Smooth muscle cell (in vitro differentiated cells): ENCODE measurements at regions not wholly inside any gene's neighbourhood (a gene's known extent, or its start where the extent isn't known, plus 50 kb on each side); places are given as distances from the start of the nearest gene placed in this dataset.

Source experiments
- DNase-seq: peaks from one replicate; lab custom pipeline; 2025; ENCODE audit not compliant: unreplicated experiment; lab: John Stamatoyannopoulos, UW
- H2AFZ ChIP-seq: fragments of 200-600 bp; sonication (generic); 2 replicates; pipeline ENCODE4 v1.6.0; 2016; ENCODE audit warnings: antibody characterized with exemption, low read depth, mild to moderate bottlenecking
- H3F3A ChIP-seq: fragments of 200-600 bp; sonication (generic); 2 replicates; pipeline ENCODE4 v1.6.0; 2017; ENCODE audit warnings: antibody characterized with exemption, low read depth
- H3K27ac ChIP-seq: fragments of 200-600 bp; sonication (generic); 2 replicates; pipeline ENCODE4 v1.5.1; 2016; ENCODE audit warnings: low read depth, mild to moderate bottlenecking
- H3K27me3 ChIP-seq: fragments of 200-600 bp; sonication (generic); 2 replicates; pipeline ENCODE4 v1.6.1; 2016; ENCODE audit warnings: low read depth, mild to moderate bottlenecking
- H3K36me3 ChIP-seq: fragments of 200-600 bp; sonication (generic); 2 replicates; pipeline ENCODE4 v1.5.1; 2016; ENCODE audit warnings: low read depth
- H3K4me1 ChIP-seq: fragments of 200-600 bp; sonication (generic); 2 replicates; pipeline ENCODE4 v1.5.1; 2016; ENCODE audit warnings: low read depth
- H3K4me2 ChIP-seq: fragments of 200-600 bp; sonication (generic); 2 replicates; pipeline ENCODE4 v1.6.0; 2016; ENCODE audit warnings: mild to moderate bottlenecking
- H3K4me3 ChIP-seq: fragments of 200-600 bp; sonication (generic); 2 replicates; pipeline ENCODE4 v1.5.1; 2016; ENCODE audit warnings: mild to moderate bottlenecking
- H3K79me2 ChIP-seq: fragments of 200-600 bp; sonication (generic); 2 replicates; pipeline ENCODE4 v1.6.0; 2016; ENCODE audit warnings: low read depth, mild to moderate bottlenecking
- H3K9ac ChIP-seq: fragments of 200-600 bp; sonication (generic); 2 replicates; pipeline ENCODE4 v1.6.0; 2016; ENCODE audit warnings: low read depth
- H3K9me3 ChIP-seq: fragments of 200-600 bp; sonication (generic); replicated peaks from 2 replicates; pipeline ENCODE4 v1.5.1; 2016; ENCODE audit warnings: low read depth
- H4K20me1 ChIP-seq: fragments of 200-600 bp; sonication (generic); 2 replicates; pipeline ENCODE4 v1.6.0; 2016; ENCODE audit warnings: low read depth
- WGBS: methylation state at CpG from one replicate; pipeline ENCODE4 v1.1.7; 2016; ENCODE audit warnings: low lambda C conversion rate; 5-methylcytosine and 5-hydroxymethylcytosine counted together
- TF ChIP-seq, protein P1 (sequence below): fragments of 200-600 bp; sonication (generic); IDR thresholded peaks from 2 replicates; pipeline ENCODE4 v1.5.1; 2017; ENCODE audit warnings: borderline replicate concordance, mild to moderate bottlenecking, antibody characterized with exemption; ENCODE audit not compliant: insufficient read depth, poor library complexity, severe bottlenecking

GRCh38 chr20:48458003-48458377 is 369.8 kb downstream of the PREX1 start:
- no peak for DNase-seq
- no peaks in the 10 kb centered on the region for H3K79me2 ChIP-seq
- H3K36me3 ChIP-seq = no peaks in the 10 kb centered on the region
- H3K9ac ChIP-seq = no peak overlapping the region
- H3K9me3 ChIP-seq = no peaks in the 10 kb centered on the region
- H3K4me2 ChIP-seq = no peak overlapping the region
- TF ChIP-seq, protein P1, sequence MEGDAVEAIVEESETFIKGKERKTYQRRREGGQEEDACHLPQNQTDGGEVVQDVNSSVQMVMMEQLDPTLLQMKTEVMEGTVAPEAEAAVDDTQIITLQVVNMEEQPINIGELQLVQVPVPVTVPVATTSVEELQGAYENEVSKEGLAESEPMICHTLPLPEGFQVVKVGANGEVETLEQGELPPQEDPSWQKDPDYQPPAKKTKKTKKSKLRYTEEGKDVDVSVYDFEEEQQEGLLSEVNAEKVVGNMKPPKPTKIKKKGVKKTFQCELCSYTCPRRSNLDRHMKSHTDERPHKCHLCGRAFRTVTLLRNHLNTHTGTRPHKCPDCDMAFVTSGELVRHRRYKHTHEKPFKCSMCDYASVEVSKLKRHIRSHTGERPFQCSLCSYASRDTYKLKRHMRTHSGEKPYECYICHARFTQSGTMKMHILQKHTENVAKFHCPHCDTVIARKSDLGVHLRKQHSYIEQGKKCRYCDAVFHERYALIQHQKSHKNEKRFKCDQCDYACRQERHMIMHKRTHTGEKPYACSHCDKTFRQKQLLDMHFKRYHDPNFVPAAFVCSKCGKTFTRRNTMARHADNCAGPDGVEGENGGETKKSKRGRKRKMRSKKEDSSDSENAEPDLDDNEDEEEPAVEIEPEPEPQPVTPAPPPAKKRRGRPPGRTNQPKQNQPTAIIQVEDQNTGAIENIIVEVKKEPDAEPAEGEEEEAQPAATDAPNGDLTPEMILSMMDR = no peak
- H3F3A ChIP-seq = no peaks in the 10 kb centered on the region
- no peak overlapping the region for H2AFZ ChIP-seq
- no peaks in the 10 kb centered on the region for H4K20me1 ChIP-seq
- no peak overlapping the region for H3K4me3 ChIP-seq
- H3K4me1 ChIP-seq = peaks cover 17% of the 10 kb centered on the region
- no peak overlapping the region for H3K27ac ChIP-seq
- WGBS = 94% methylated on average over 6 of the region's 8 CpGs
- H3K27me3 ChIP-seq = no peaks in the 10 kb centered on the region

- Histone ChIP-seq H3K27ac (no peak overlapping the region), H4K20me1 (no peaks in the 10 kb centered on the region), H3K4me3 (no peak overlapping the region), H3K4me1 (peaks cover 17% of the 10 kb centered on the region), H3K79me2 (no peaks in the 10 kb centered on the region), H3K36me3 (no peaks in the 10 kb centered on the region), H3K9ac (no peak overlapping the region), H3K27me3 (no peaks in the 10 kb centered on the region), H3K9me3 (no peaks in the 10 kb centered on the region), H3K4me2 (no peak overlapping the region), H2AFZ (no peak overlapping the region), H3F3A (no peaks in the 10 kb centered on the region)
- 93% methylated on average over 10 of the region's 10 CpGs for WGBS
- DNase-seq = no peak
- TF ChIP-seq, protein P1 = no peak
These were observed 370.4 kb downstream of the PREX1 start for GRCh38 chr20:48457193-48458002.

DNA sequence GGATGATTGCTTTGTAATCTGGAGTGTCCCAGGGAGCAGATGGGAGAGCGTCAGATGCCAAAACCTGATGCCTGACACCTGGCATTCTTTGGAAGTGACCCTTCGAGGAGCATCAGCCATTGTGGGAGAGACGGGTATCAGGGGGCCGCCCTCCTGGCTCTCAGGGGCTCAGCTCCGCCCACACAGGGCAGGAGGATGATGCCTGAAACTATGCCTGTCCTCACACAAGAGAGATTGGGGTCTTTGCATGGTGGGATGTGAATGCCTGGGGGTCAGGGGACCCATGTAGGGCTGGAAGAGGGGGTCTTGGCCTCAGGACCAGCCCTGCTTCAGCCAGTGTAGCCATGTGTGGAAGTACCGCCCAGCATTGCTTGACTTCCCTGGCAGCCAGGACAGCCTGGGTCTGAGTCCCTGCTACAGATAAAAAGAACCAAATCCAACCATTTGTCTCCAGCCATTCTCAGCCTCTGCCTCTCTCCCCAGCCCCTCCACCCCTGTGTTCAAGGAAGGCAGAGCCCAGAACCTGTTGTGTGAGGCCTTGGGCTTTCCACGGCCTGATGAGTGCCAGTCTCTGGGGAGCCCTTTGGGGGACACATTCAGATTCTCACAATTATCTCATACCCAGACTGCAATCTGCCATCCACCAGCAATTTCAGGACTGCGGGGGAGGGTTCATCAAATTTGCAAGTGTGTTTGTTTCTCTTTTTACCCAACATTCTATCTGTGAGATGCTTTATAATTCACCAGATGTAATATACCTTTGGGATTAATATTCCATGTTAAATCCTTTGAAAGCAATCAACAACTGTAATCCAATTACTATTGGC is 371.2 kb downstream of the PREX1 start:
- H3F3A ChIP-seq = no peaks in the 10 kb centered on the region
- 76% methylated on average over 8 of the region's 8 CpGs for WGBS
- no peak overlapping the region for H3K4me3 ChIP-seq
- no peak overlapping the region for H3K9ac ChIP-seq
- H2AFZ ChIP-seq = no peak overlapping the region
- no peak overlapping the region for H3K27ac ChIP-seq
- H3K4me1 ChIP-seq = peaks cover 17% of the 10 kb centered on the region
- H4K20me1 ChIP-seq = no peaks in the 10 kb centered on the region
- TF ChIP-seq, protein P1 = no peak
- H3K36me3 ChIP-seq = no peaks in the 10 kb centered on the region
- no peaks in the 10 kb centered on the region for H3K9me3 ChIP-seq
- H3K79me2 ChIP-seq = no peaks in the 10 kb centered on the region
- H3K27me3 ChIP-seq = no peaks in the 10 kb centered on the region
- no peak for DNase-seq
- H3K4me2 ChIP-seq = no peak overlapping the region
